ENCODE measurements at regions not wholly inside any gene's neighbourhood (a gene's known extent, or its start where the extent isn't known, plus 50 kb on each side); places are given as distances from the start of the nearest gene placed in this dataset.

DNA sequence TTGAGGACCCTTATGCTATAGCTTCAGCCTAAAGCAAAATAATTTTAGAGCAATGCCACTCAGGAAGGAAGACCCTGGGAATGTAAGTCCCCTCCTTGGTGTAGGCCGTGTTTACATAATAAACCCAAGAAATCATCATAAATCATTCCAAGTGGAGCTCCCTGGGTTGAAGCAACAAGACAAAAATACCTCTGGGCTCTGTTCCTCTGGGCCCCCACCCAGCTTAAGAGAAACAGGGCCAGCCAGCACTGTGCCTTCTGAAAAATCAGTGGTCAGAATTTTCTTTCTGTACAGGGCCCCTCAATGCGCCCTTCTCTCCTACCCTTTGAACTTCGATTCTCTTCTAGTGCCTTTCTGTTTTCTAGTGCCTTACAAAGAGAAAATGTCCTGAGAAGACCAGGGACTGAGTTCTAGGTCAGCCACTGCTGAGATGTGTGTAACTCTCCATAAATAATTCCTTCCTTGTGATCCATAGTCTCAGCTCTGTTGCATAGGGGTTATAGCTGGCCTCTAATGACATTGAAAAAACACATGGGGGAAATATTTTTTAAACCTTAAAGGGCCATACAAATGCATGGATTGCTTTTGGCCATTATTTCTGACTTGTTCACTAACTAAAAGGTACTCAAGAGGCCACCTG is 101.0 kb downstream of the ADRB2 start:
- no peak for DNase-seq (ENCODE audit: low spot score)
- TF ChIP-seq, protein P1, sequence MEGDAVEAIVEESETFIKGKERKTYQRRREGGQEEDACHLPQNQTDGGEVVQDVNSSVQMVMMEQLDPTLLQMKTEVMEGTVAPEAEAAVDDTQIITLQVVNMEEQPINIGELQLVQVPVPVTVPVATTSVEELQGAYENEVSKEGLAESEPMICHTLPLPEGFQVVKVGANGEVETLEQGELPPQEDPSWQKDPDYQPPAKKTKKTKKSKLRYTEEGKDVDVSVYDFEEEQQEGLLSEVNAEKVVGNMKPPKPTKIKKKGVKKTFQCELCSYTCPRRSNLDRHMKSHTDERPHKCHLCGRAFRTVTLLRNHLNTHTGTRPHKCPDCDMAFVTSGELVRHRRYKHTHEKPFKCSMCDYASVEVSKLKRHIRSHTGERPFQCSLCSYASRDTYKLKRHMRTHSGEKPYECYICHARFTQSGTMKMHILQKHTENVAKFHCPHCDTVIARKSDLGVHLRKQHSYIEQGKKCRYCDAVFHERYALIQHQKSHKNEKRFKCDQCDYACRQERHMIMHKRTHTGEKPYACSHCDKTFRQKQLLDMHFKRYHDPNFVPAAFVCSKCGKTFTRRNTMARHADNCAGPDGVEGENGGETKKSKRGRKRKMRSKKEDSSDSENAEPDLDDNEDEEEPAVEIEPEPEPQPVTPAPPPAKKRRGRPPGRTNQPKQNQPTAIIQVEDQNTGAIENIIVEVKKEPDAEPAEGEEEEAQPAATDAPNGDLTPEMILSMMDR (IDR thresholded peaks at IDR 0.05; ENCODE audit: extremely low read depth, insufficient read depth, missing control alignments), result no peak
- in situ Hi-C loops (cut with MboI; ENCODE audit: low pct_unique_long_range_greater_than_20kb, low sequenced_read_pairs, unreplicated experiment), result no loop called here

DNA sequence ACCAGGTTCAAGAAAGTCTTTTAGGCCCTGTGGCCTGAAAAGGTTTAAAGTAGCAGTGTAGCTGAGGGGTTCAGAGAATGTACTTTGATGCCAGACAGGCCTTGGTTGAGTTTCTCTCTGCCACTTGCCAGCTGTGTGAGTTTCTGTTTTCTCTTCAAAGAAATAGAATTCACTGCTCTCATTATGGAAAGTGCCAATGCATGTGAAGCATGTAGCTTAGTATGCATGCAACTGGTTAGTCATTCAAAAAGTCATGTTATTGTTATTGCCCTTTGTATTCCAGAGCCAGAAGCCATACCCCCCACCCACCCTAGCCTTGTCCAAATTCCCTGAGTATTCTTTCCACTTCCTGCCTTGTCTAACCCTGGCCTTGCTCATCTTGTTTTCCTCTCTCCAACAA is 101.7 kb downstream of the ADRB2 start:
- in situ Hi-C loops (cut with MboI; ENCODE audit: low pct_unique_long_range_greater_than_20kb, low sequenced_read_pairs, unreplicated experiment), result no loop called here
- no peak for DNase-seq (ENCODE audit: low spot score)
- TF ChIP-seq, protein P1 (IDR thresholded peaks at IDR 0.05; ENCODE audit: extremely low read depth, insufficient read depth, missing control alignments), result no peak

DNA sequence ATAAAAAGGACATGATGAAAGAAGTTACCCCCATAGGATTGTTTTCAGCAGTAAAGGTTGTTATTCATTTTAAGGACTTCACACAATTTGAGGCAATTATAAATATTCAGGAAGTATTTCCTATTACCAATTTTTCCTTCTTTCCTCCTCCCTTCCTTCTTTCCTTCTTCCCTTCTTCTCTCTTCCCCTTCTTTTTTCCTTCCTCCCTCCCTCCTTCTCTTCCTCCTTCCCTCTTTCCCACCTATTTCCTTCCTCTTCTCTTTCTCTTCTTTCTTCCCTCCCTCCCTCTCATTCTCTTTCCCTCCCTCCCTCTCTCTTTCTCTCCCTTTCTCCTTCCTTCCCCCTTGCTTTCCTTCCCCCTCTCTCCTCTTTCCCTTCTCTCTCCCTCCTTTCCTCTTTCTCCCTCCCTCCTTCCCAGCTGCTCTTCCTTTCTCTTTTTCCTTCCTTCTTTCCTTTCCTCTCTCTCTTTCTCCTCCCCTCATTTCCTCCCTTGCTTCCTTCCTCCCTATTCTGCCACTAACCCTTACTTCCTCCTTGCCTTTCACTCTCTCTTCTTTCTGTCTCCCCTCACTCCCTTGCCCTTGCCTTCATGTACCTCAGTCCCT is 105.1 kb downstream of the ADRB2 start:
- in situ Hi-C loops (cut with MboI; ENCODE audit: low pct_unique_long_range_greater_than_20kb, low sequenced_read_pairs, unreplicated experiment), result no loop called here
- TF ChIP-seq, protein P1 (IDR thresholded peaks at IDR 0.05; ENCODE audit: extremely low read depth, insufficient read depth, missing control alignments), result no peak
- DNase-seq (ENCODE audit: low spot score), result no peak

DNA sequence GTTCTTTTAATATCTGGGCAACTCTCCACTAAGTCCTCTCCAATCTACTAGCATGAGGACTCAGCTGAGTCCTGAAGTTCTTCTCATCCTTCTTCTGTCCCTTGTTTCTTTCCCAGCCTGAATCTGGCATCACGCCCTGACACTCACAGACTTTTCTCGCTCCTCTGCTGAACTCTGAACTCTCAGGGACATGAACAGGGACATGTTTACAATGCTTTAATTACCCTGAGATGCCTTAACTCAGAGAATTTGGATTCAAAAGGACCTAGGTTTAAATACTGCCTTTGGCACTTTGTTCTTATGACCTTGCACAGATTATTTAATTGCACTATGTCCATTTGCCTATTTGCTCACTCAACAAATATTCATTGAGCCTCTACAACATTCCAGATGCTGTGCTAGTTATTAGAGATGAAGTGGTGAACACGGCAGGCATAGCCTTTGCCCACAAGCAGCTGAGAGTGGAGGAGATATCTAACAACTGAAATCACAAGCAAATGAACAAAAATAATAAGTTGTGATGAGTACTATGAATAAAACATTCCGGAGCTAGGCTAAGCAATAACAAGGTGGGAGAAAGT is 106.0 kb downstream of the ADRB2 start:
- TF ChIP-seq, protein P1 (IDR thresholded peaks at IDR 0.05; ENCODE audit: extremely low read depth, insufficient read depth, missing control alignments), result no peak
- in situ Hi-C loops (cut with MboI; ENCODE audit: low pct_unique_long_range_greater_than_20kb, low sequenced_read_pairs, unreplicated experiment), result no loop called here
- DNase-seq (ENCODE audit: low spot score), result no peak

DNA sequence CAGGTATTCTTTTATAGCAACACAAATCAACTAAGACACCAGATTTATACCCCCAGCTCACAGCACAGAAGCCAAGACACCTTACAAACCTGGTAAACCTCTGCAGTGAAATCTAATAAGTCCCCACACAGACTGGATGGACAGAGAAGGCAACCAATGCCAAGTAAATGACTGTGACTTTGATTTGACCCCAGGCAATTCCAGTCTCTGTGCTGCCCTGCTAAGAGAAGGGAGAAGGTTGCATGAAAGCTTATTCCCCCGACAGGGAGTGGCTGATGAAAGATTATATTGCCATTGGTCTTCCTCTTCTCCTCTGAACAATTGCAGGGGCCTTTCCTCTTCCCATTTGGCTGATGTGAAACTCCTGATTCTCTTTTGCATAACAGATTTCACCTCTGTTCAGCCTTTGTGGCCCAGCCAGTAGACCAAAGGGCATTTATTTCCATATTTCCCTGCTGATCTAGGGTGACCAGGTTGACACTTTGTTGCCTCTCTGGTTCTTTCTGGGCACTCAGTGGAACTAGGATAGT is 107.6 kb downstream of the ADRB2 start:
- in situ Hi-C loops (cut with MboI; ENCODE audit: low pct_unique_long_range_greater_than_20kb, low sequenced_read_pairs, unreplicated experiment), result no loop called here
- DNase-seq (ENCODE audit: low spot score), result no peak
- TF ChIP-seq, protein P1 (IDR thresholded peaks at IDR 0.05; ENCODE audit: extremely low read depth, insufficient read depth, missing control alignments), result no peak

DNA sequence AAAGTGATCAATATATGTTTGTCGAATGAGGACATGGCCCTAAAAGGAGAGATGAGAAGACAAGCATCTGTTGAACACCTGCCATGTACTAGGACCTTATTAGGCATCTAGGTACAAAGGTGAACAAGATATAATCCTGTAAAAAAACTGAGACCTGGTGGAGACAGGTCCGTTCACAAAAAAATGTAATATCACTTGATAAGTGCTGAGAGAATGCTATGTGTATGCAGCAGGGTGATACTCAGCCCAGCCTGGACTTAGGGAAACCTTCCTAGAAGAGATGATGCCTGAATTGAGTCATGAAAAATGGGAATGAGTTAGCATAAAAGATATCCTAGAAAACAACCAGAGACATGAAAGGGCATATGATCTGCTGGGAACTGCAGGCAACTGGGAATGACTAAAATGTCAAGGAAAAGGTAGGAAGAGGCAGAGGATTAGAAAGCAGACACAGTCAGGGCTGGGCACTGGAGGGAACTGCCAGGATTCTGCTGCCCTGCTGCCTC is 108.5 kb downstream of the ADRB2 start:
- TF ChIP-seq, protein P1 (IDR thresholded peaks at IDR 0.05; ENCODE audit: extremely low read depth, insufficient read depth, missing control alignments), result no peak
- no peak for DNase-seq (ENCODE audit: low spot score)

More for the DNA sequence above, 108.5 kb downstream of the ADRB2 start:
- in situ Hi-C loops (cut with MboI; ENCODE audit: low pct_unique_long_range_greater_than_20kb, low sequenced_read_pairs, unreplicated experiment), result no loop called here
